GM19455 (cell line): ENCODE measurements at regions not wholly inside any gene's neighbourhood (a gene's known extent, or its start where the extent isn't known, plus 50 kb on each side); places are given as distances from the start of the nearest gene placed in this dataset.

Experiments used
- ATAC-seq: cut with Tn5 transposase; IDR thresholded peaks from one replicate; pipeline ENCODE4 v1.9.1; 2021; ENCODE audit not compliant: unreplicated experiment

DNA sequence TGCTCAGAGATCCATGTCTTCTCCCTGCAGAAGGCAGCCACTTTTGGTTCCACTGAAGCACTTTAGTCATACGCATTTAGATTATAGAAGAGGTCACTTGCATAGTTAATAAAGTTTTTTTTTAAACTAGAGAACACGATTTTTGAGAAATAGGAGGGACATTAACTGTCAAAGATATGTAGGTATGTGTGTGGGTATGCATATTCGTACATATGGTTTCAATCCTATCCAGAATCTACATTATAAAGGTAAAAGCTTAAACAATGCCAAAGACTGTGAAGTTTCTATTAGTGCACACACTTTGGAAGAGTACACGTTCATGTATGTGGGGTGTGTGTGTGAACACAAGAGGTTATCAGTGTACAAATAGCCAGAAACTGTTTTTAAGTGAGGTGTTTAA, 103.2 kb downstream of the BTBD3 start:
- no peak for ATAC-seq

DNA sequence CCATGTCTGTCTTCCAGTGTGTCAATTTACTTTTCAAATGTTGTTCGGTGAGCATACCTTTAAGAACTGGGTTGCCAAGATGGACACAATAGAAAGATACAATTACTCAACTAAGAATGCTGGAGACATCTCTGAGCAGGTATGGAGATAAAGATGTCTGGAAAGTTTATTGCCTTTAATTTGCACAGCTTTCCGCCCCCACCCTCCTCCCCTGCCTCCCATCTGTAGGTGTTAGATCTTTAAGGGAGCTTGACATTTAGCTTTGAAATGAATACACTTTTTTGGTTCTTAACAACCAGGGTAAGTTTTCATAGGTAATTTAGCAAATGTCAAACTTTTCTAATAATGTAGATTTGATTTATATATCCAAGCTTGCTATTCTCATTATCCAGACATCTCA, 104.4 kb downstream of the BTBD3 start:
- no peak for ATAC-seq

DNA sequence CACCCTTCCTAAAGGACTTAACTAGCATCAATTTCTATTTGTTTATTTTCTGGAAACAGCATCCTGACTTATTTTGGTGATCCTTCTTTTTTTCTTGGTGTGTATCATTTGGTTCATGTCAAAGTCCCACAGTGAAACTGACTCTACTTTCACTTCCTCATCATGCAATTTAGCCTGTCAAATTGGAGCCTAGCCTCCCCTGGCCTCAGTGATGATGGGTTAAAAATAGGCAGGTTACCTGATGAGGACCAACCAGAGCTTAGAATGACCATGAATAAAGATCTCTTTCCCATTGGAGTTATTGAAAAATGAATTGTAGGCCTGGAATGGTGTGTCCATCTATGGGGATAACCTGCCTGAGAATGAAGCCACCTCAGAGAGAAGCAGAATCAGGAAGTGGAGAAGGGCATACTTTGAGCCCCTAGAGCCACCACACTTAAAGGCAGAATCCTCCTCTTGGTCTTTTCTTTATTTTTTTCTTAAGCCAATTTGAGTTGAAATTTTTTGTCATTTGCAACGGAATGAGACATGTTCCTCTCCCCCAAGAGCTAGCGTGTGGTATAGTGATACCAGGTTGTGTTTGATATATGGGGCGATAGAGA, 105.6 kb downstream of the BTBD3 start:
- ATAC-seq: no peak

DNA sequence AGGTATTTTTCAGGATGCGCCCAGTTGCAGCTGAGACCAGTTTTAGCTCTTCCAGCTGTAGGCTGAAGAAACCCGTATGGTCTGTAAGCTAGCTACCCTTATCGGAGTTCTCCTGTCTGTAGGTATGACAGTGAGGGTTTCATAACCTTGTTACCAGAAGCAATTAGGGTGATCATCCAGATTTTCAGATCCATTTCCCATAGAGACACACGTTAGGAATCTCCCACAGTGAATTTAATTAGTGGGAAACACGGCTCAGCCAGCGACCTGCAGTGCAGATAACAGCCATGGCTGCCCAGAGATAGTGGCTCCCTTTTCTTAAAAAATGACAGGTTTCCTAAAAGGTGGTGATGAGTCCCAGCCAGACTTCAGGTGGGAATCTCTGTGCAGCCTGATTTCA, 111.1 kb downstream of the BTBD3 start:
- no peak for ATAC-seq

DNA sequence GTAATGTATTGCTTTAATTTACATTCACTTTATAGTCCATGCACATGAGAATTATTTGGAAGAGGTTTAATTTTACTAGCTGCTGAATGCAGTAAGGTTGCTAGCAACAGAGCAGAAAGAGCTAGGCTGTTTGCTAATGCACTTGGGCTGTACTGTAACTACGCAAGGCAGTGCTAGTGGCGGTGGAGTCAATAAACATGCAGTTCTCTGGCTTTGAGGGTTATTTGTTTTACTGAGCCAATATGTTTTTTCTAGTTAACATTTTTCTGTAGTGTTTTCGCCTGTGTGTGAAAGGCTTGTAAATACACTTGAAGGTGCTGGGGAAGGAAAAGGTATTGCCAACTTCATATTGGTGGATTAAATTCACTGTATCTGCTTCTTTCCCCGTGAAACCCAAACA, 112.8 kb downstream of the BTBD3 start:
- no peak for ATAC-seq

DNA sequence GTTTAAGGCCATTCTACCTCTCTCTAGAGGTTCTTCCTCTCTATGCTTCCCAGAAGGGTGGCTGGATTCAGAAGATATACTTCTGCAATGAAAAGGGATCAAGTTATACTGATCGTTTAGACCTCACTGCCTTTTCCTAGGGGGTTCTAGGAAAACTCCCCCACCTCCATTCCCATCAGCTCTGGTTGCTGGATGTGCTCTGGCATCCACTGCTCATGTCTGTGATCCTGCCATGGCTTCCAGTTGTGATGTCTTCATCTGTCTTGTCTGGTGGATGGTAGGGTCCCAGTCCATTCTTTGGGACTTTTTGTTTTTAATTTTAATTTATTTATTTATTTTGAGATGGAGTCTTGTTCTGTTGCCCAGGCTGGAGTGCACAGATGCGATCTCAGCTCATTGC, 118.4 kb downstream of the BTBD3 start:
- no peak for ATAC-seq

DNA sequence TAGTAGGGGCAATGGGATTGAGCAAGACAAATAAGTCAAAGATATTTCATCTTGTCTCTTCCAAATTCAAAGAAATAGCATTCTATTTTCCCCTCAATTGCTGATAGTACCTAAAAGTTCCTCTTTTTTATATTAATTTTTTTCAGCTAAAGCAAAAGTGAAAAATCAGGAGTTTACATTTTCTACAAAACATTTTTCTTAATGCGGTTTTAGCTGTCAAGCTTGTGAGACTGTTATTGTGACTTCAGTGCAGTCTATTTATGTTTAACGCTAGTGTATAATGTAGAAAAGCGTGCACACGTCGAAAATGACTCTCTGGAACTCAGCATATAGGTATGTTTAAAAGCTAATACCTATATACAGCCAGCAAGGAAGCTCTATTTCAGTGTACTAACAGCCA, 119.8 kb downstream of the BTBD3 start:
- ATAC-seq: no peak

DNA sequence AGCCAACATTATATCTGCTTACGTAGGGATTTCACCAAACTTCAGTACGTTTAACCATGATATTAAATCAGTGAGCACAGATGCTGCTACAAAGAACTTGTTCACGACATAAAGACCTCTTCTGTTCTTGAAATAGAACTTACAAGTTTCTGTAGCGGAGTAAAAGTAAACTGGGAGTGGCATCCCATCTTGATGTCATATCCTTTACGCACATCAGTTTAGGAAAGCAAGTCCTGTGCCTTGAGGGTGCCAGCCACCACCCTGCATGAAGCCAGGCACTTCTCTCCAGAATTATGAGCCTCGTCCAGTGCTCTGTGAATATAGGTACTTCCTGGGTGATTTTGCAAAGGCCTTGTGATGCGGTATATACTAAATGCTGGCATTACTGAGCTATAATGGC, 122.6 kb downstream of the BTBD3 start:
- ATAC-seq: no peak

DNA sequence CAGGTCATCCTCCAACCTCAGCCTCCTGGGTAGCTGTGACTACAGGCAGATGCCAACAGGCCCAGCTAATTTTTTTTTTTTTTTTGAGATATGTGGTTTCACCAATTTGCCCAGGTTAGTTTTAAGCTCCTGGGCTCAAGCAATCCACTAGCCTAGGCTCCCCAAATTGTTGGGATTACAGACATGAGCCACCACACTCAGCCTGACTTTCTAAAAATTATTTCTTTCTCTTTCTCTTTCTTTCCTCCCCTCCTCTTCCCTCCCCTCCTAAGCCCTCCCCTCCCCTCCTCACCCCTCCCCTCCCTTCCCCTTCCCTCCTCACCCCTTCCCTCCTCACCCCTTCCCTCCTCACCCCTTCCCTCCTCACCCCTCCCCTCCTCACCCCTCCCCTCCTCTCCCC, 127.3 kb downstream of the BTBD3 start:
- ATAC-seq: no peak

DNA sequence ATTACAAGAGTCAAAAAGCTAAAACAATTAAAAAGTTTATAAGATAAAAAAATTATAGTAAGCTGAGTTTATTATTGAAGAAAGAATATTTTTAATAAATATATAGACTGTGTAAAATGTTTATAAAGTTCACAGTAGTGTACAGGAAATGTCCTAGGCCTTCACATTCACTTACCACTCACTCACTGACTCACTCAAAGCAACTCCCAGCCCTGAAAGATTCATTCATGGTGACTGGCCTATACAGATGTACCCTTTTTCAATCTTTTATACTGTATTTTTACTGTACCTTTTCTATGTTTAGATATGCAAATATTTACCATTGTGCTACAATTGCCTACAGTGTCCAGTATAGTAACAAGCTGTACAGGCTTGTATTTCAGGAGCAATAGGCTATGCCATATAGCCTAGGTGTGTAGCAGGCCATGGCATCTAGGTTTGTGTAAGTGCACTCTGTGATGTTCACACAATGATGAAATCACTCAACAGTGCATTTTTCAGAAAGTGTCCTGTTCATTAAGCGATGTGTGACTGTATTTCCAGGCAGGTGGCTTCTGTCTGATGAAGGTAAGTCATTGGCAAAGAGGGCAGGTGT, 130.2 kb downstream of the BTBD3 start:
- ATAC-seq: no peak

DNA sequence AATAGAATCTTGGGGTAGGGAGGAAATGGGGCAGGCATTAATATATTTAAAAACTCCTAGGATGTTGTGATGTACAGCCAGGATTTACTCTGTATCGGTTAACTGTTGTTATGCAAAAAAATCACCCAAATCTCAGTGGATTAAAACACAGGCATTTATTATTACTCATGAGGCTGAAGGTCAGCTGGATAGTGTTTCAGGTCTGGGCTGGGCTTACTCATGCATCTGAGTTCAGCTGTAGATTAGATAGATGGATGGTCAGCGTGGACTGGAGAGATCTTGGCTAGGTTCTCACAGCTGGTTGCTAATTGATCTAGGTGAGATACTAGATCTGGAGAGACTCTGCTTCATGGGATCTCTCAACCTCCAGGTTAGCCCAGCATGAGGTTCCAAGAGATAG, 131.4 kb downstream of the BTBD3 start:
- ATAC-seq: no peak

DNA sequence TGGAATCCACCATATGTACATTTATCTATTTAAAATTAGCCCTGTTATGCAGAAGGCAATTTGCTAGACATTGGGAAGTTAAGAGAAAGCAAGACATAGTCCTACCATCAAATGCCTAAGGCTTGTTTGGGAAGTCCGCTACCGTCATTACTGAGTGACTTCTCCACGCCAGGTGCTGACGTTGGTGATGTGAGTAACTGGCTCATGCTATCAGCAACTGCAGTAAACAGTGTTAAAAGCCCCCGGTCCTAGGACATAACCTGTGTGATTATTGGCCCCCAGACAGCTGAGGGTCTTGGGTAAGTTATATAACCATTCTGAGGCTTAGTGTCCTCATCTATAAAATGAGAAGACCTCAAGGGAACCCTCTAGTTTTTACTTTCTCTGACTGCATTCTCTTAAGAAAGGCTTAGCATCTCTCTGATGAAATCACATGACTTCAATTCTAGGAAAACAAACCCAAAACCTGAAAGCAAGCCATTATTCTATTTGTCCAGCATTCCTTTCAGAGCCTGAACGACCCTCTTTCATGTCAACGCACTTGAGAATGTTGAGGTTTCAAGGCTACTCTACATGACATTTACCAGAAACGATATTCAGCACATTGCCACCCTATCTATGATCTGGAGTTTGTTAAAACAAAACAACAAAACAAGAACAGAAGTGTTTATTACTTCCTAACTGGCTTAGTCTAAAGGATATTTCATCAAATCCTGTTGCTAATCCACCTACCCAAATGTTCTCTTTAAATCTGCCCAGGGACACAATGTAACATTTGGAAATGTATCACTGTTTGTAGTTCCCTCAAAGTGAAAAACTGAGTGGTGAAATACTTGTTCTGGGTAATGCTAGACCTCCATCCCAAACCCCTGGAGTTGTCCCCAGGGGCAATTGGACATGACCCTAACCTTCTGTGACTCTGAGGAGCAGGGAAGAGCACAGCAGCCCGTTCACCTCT, 133.8 kb downstream of the BTBD3 start:
- no peak for ATAC-seq

DNA sequence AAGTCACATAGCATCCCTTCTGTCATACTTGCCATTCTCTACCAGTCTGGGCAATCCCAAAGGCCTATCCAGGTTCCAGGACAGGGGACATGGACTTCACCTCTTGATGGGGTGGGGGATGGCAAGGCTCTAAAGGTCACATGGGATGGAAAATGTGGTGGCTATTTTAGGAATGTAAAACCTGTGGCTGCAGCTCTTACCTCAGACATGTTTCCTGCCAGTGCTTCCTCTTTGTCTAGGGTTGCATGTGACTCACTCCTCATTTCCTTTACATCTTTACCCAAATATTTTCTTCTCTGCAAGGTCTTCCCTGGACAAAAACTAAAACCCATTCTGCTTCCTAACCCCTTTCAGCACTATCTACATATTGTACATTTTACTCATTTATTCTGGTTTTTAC, 135.7 kb downstream of the BTBD3 start:
- ATAC-seq: no peak

DNA sequence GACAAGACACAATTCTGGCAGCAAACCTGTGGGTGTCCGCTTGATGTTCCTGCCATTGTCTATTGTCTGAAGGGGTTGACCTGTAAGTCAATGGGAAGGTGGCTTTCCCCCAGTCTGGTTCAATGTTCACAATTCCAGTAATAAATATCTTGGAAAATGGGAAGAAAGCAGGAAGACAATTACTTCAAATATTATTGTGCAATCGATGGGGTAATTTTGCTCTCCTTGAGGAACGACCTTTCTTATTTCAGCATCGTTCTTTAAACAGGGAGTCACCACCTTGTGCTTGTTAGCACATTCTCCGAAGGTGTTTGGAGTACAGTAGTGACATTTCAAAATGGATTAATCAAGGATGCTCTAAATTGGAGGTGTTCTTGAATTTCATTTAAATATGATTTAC, 136.9 kb downstream of the BTBD3 start:
- no peak for ATAC-seq

DNA sequence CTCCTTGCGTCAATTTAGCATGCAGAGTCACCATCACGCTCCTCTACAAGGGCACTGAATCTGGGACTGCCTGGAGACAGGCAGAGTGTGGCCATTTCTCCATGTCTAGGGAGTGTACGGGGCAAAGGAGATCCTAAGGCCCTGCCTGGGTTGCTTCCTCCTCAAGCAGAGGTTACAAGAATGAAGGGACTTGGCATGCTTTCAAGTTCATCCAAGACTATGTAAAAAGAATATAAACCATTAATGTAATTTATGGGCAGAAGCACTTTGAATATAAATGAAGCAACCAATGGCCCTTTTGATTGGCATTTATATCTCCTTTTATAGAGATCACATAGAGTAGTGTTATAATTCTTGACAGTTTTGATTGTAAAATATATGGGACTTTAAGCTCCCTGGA, 137.5 kb downstream of the BTBD3 start:
- no peak for ATAC-seq

DNA sequence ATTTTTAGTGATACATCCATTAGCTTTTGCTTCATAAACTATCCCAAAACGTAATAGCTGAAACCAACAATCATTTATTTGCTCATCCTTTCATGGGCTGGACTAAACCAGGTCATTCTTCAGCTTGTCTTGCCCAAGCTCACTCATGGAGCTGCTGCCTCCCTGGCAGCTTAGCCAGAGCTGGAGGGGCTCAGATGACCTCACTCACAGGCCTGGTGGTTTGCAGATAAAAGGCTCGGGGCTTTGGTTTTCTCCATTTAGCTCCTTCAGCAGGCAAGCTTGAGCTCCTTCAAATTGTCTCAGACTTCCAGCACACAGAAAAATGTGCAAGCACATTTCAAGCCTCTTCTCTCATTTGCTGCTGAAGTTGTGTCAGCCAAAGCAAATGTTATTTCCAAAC, 139.1 kb downstream of the BTBD3 start:
- ATAC-seq: no peak

DNA sequence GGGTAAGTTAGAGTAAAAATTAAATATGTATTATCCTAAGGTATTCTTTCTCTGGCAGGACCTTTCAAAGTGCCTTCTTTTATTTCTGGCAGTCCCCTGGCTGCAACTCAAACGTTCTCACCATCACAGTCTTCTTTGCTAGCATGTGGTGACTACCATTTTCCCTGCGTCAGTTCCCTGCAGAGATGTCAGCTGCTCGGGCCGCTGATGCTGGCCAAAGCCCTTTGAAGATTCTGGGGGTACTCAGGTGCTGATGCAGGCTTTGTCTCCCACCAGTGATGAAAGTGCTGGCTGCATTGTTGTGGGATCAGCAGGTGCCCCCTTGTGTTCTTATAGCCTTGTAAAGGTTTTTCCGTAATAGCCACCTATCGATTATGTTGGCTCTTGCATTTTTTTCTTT, 140.1 kb downstream of the BTBD3 start:
- no peak for ATAC-seq

DNA sequence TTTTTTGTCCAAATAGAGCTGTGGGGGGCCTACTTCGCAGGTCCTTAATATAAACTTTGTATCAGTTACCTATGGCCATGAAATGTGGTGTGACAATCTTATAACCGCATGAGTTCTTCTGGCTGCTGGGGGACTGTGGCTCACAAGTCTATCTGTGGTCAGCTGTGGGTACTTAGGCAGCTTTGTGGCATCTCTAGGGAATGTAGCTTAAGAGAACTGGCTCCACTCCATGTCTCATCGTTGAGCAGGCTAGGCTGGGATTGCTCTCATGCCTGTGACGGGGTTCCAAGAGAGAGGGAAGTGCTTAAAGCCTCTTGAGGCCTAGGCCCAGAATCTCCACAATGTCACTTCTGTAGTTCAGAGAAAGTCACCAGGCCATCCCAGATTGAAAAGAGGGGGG, 140.5 kb downstream of the BTBD3 start:
- no peak for ATAC-seq

DNA sequence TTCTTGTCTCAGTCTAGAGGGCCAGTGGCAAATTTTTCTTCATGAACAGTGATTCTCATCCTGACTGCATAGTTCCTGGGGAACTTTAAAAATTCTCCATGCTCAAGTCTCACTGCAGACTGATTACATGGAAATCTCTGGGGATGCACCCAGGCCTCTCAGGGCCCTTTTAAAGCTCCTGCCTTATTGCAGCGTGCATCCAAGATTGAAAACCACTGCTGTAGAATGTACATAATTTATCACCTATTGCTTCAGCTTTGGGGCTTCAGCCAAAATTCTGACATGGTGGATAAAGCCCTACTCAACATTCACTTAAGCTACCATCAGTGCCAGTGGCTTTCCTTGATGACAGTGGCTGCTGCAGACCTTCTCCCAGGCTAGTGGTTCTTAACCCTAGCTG, 143.8 kb downstream of the BTBD3 start:
- no peak for ATAC-seq

DNA sequence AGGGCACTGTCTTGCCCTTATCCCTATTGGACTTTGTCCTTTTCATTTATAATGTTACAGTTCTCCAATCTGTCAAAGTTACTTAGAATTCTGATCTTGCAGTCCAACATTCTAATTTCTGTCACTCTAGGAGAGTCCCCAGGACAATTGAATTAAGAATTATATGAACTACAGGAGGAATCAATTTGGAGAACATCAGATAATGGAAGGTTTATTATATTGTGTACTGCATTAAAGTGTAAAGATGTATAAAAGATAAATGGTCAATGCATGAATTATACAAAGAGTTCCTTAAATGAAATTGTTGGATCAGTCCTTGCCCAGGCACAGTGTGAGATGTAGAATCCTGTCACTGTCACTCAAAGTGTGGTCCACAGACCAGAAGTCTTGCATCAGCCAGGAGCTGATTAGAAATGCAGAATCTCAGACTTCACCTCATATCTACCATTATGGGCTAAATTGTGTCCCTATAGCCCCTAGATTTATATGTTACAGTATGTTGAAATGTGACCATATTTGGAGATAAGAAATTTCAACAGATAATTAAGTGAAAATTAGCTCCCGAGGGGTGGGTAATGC, 145.5 kb downstream of the BTBD3 start:
- ATAC-seq: no peak

DNA sequence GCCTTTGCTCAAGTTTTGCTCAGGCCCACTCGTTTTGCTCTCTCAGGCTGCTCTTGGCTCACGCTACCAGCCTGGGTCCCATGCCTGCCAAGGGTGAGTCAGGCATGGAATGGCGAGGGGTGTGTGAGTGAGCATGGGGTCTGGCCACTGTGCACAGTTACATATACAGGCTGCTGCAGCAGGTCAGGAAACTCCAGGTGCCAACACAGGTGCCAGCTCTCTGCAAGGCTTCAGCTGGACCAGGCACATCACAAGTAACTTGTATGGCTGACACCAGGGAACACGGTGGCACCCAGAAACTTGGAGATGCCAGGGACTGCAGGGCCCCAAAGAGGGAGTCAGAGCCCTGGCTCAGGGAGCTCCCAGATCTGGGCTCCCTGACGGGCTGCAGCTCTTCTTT, 146.8 kb downstream of the BTBD3 start:
- no peak for ATAC-seq

DNA sequence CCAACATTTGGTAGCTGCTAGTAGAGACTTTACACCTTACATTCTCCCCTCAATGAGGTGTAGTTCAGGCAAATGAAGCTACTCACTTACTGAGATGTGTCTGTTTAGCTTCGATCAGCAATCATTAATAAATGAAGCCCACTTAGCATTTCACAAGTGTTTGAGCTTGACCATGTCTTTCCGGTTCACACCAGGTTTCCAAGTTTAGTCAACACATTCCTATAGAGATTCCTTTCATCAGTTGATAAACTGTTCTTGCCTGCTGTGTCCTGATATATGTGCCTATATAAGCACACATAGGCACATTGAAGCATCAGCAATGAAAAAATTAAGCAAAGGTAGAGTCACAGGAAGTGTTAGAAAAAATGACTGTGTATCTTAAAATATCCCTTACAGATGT, 150.0 kb downstream of the BTBD3 start:
- no peak for ATAC-seq
